ENCODE measurements at regions not wholly inside any gene's neighbourhood (a gene's known extent, or its start where the extent isn't known, plus 50 kb on each side); places are given as distances from the start of the nearest gene placed in this dataset.

DNA sequence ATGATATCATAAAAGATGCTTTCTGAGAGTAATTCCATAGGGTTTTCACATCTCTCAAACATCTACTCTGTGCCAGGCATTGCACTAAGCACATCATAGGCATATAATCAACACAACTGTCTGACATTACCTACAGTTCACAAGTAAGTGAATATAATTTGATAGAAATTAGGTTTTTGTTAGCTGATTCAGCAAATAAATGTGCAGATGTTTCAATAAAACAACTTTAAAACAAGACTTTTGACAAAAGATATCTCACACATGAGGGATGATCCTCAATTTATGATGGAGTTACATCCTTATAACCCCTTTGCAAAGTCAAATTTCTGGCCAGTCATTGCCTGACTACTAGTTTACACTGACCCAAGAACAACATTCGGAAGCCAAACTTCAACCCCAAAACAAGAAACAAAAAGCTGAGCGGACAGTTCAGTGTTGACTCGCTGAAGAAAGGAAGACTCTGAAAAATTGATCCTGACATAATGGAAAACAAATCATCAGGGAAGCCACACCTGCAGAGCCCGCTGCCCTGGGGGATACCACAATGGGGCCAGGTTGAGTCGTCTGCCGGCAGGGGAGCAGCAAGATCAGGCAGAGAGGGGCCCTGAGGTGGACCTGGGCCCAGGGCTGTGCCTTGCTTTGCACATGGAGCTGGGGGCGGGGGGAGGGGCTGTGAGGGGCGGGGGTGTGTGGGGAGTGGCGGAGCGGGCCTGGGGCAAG, 739.2 kb upstream of the GJE1 start:
- TF ChIP-seq, protein P1, sequence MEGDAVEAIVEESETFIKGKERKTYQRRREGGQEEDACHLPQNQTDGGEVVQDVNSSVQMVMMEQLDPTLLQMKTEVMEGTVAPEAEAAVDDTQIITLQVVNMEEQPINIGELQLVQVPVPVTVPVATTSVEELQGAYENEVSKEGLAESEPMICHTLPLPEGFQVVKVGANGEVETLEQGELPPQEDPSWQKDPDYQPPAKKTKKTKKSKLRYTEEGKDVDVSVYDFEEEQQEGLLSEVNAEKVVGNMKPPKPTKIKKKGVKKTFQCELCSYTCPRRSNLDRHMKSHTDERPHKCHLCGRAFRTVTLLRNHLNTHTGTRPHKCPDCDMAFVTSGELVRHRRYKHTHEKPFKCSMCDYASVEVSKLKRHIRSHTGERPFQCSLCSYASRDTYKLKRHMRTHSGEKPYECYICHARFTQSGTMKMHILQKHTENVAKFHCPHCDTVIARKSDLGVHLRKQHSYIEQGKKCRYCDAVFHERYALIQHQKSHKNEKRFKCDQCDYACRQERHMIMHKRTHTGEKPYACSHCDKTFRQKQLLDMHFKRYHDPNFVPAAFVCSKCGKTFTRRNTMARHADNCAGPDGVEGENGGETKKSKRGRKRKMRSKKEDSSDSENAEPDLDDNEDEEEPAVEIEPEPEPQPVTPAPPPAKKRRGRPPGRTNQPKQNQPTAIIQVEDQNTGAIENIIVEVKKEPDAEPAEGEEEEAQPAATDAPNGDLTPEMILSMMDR (IDR thresholded peaks at IDR 0.05; ENCODE audit: low read length) = no peak
- TF ChIP-seq EZH2 (optimal IDR thresholded peaks at IDR 0.05; ENCODE audit: low read depth, low read length) (no peak), EZH2phosphoT487 (IDR thresholded peaks at IDR 0.05; ENCODE audit: low read length) (no peak)
